Activated CD8-positive, alpha-beta memory T cell treated with anti-CD3 and anti-CD28 coated beads for 24 hours (primary cell): ENCODE measurements at regions not wholly inside any gene's neighbourhood (a gene's known extent, or its start where the extent isn't known, plus 50 kb on each side); places are given as distances from the start of the nearest gene placed in this dataset.
"Not testable (repeated sequence)": the region's sequence is repeated elsewhere in the genome, so short reads cannot be mapped to it uniquely, and the experiment has no call there.

Source experiments
- DNase-seq: peaks from one replicate; pipeline ENCODE4 v3.0.0-alpha.2; 2020

GRCh38 chr15:70522323-70522966 lies 240.9 kb downstream of the UACA start:
- no peak for DNase-seq

DNA sequence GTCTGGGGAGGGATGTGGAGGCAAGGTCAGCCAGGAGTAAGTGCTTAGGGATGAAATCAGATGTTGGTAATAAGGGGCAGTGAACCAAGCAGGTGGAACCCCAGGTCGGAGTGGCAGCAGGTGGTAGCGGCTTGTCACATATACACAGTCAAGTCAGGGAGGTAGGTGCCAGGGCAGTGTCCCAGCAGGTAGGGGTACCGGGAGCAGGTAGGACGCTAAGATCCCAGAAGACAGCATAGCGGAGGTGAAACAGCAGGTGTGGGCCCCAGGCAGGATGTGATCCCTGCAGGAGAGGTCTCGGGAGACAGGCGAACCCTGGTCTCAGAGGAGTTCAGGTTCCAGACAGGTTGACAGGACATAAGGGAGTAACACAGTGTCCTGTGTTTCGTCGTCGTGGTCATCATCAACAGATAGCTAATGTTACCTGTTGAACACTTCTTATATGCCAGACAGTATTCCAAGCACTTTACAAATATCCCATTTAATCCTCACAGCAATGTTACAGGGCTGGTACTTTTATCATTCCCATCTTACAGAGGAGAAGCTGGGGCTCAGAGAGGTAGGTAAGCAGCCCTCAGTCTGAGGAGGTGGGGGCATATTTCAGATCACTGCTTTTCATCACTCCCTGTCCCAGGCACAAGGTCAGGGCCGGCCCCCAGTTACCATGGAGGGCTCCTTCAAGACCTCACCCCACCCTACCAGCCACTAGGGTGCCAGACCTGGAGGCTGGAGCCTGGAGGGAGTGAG lies 241.6 kb downstream of the UACA start:
- no peak for DNase-seq

- DNase-seq: no peak
Observed at GRCh38 chr15:70519616-70520015, 243.7 kb downstream of the UACA start.

DNA sequence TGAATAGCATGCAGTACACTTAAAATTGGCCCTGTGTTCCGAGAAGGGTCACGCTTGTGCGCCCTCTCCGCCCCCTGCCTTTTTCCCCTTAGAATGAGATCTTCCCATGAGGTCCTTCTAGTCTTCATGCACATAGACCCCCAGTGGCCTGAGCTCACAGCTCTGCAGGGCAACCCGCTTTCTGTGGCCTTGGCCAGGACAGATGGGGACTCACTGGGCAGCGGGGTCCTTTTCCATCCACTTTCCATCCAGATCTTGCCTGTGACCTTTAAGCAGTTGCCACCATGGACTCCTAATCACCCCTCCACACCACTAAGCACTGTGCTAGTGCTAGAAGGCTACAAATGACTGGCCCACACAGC lies 244.4 kb downstream of the UACA start:
- DNase-seq: no peak

DNA sequence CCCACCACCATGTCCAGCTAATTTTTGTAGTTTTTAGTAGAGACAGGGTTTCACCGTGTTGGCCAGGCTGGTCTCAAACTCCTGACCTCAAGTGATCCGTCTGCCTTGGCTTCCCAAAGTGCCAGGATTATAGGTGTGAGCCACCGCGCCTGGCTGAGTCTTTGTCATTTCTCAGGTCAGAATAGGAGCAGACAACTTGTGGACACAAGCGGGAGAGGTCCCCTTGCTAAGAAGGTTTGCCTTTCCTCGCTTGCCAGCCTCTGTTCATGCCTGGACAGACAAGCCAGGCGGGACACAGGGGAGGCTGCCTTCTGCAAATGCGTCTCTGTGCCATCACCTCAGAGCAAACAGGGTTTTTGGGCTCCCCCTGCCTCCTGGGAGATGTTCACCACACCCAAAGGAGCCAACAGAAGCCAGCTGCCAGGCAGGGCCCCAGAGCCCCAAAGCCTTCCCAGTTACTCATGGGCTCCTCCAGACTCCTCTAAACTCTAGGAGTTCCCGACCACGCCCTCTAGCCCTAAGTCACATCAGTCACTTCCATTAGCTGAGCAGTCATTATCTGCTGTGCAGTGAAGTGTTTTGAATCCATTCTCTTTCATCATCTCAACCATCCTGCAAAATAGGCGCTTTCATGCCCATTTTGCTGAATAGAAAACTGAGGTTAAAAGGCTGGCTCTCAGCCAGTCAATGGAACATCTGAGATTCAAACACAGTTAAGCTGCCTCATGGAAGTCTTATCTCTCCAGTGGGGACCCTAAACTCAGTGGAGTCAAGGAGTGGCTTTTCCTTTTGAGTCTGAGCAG lies 245.0 kb downstream of the UACA start:
- DNase-seq: no peak

DNA sequence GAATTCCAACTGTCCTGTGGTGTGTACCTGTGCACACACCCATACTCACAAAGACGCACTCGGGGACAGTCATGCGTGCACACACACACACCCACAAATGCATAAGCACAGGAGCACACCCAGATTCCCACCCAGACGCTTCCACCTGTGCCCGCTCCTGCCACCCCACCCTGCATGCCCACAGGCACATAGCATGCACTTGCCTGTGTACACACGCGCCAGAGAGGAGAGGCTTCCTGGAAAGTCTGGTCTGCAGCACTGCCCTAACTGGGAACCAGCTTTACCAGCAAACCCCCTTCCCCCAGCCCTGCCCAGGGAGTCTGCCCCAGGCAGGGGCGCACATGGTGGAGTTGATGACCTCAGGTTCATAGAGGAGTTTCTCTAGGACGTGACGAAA lies 246.2 kb downstream of the UACA start:
- no peak for DNase-seq

DNA sequence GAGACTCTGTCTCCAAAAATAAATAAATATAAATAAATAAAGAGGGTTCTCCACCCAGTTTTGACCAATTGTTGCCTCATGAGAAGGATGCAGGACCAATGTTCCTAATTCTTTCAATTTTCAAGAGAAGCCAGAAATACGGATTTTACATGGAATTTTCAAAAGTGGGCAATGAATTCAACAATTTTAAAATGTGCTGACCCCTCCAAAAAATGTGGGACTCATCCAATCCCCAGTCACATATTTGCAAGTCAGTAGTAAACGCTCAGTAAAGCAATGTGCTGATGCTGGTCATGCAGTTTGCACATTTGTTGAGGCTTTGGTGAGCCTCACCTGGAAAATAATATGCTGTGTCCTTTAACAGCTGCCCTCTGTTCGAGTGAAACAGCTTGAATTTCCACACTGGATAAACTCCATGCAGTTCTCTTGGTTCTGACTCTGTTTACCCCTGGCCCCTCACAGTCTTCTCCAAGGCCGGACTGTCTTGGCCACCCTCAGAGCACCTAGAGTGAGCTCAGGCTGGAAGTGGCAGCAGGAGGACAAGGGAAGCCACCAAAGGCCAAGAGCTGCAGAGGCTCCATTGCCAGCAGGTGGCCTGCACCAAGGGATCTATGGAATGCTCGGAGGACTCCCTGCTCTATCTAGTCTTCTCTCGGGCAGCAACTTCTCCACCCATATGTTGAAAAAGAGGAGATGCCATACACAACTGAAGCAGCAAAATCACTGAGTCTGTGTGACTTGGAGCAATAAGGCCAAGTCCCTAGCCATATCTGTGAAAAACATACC lies 246.8 kb downstream of the UACA start:
- no peak for DNase-seq

GRCh38 chr15:70514251-70514650 lies 249.1 kb downstream of the UACA start:
- DNase-seq: no peak

DNA sequence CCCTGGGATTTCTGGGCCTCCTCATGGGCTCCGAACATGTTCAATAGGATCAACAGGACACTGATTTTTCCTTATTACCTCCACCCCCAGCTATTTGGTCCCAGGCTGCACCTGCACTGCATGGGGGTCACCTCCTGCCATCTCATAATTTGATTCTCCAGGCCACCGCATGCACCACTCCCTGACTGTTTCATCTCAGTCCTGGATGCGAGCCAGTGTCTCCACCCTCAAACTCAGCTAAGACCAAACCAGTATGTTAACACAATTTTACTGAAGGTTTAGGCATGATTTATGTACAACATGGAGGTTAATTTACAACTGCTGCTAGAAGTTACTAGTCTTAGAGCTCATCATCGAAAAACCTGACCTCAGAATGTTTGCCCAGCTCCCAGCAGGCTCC lies 249.5 kb downstream of the UACA start:
- DNase-seq: no peak

- peak; percentile 79 for DNase-seq
Observed at GRCh38 chr15:70512772-70513362, 250.5 kb downstream of the UACA start.

GRCh38 chr15:70511972-70512587 lies 251.3 kb downstream of the UACA start:
- DNase-seq: not testable (repeated sequence)

- DNase-seq: no peak
Observed at GRCh38 chr15:70510433-70510832, 252.9 kb downstream of the UACA start.

DNA sequence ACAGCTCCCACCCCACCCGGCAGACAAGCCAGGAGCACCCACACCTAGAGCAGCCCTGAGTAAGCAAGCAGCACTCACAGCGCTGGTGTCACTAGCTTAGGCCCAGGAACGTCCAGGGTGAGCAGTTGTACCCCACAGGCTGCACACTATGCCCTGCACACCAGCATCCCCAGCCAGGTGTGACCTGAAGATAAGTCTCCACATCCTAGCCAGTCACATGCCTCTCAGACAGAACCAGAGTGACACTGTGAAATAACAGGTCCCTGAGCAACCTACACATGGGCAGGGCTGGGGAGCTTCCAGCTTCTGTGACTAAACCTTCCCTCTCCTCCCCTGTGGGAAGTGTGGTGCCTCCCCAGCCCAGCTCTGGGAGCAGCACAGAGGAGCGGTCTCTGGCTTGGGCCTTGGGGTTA lies 253.6 kb downstream of the UACA start:
- no peak for DNase-seq

DNA sequence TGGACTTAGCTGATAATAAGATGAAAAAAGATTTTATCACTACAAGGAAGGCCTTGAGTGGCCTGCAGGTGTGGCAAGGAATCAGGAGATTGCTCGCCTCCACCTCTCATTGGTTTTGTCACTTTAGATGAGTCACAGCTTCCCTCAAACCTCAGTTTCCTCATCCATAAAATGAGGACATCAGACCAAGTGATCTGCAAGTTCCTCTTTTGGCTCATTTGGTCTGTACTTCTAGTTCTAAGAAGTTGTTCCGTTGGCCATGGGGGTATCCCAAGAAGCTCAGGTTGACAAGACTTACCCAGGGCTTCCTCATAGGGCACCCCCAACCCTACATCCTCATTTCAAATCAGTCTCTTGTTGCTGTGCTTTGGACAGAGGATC lies 254.1 kb downstream of the UACA start:
- no peak for DNase-seq

DNA sequence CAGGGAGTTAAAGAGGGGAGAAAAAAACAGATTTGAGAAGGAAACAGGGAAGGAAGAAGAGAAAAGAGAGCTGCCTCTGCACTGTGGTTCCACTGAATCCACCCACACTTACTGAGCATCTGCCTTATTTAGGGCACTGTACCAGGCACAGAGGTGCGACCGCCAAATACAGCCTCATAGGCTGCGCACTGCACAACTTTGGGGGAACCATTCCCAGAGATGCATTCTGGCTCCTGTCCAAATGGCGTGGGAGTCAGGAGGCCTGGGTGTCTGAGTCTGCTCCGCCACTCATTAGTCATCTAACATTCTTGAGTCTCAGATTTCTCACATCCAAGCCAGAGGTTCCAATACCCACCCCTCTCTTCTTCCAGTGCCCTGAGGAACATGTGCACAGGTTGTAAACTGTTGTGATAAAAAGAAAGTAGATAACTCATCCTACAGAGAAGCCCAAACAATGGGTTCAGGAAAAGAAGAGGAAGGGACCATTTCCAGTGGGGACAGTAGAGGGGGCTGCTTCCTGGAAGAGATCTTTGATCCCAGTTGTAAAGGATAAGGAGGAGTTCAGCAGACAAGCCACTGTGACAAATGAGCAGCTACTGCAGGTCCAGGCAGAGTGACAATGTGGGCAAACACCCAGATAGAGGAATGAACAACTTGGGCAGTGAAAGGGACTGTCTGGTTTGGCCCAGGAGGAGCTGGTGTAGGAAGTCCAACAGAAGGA lies 254.6 kb downstream of the UACA start:
- no peak for DNase-seq

- no peak for DNase-seq
Observed at GRCh38 chr15:70507772-70508371, 255.5 kb downstream of the UACA start.

DNA sequence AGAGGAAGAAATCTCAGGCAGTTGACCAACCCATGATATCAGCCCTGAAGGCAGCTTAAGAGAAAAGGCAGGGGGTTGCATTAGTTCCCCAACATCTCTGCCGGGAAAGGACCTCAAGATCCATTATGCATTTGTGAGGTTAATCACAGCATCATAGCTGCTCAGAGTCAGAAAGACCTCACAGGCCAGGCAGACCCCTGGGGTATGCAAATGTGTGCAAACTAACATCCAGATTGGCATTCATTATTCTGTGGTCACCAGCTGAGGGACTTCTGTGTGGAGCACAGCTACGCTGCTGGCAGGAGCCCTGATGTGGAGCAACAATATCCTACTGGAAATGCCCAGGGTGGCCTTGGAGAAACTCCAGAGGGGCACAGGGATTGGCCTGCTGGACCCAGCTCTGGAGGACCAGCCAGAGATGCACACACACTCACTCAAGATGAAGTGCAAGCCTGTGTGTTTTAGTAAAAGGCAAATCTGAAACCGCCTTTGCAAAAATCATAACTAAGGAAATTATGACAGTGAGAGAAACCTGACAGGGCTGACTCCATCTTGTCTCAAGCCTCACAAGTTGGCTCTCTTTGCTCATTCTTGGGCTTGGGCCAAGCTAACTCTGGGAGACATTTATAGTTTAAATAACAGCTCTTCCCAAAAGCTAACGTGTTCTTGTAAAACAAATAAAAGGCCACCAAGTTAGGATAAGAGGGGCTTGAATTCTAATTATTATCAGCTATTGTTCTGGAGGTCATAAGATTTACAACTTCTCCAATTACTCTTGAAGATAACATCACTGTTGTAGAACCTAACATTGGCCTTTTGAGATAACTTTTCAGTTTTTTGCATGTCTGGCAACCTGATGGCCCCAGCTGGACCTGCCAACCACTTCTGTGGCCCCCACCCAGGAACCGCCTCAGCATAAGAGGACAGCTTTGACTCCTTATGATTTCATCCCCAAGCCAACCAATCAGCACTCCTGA lies 257.1 kb downstream of the UACA start:
- no peak for DNase-seq

DNA sequence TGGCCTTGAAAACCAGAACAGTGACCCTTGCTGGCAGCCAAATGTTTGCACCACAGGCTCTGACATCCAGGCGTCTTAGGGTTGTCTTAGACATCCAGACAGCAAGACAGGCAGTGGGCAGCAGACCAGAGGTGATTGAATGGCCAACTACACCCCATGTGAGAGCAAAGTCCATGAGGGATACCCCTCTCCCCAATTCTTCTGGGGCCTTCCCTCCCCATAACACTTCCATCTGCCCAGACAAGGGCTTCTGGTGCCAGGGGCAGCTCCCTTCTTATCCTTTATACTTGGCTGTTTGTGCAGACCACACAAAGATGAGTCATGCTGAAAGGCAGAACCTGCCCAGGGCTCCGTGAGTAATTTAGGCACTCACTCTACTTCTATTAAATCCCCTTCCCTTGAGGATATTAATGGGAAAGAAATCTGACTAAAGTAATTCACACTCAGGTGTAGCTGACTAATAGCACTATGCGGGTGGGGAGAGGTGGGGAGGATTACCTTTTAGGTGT lies 257.9 kb downstream of the UACA start:
- DNase-seq: no peak

DNA sequence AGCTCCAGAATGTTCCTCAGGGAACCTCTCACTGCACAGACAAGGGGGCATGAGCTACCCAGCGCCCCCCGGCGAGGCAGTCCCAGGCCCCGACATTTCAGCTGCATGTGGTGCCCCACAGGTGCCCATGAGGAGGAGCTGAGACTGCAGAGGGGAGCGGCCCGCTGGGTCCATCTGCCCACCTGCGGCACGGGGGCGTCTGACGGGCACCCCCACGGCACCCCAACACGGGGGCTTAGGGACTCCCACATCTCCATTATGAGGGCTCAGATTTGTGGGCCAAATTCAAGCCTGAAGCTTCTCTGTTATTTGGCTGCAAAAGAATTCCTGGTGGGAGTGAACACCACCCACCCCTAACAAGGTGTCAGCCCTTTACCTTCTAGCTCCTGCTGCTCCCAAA lies 258.4 kb downstream of the UACA start:
- DNase-seq: no peak
